ENCODE measurements at regions not wholly inside any gene's neighbourhood (a gene's known extent, or its start where the extent isn't known, plus 50 kb on each side); places are given as distances from the start of the nearest gene placed in this dataset.

DNA sequence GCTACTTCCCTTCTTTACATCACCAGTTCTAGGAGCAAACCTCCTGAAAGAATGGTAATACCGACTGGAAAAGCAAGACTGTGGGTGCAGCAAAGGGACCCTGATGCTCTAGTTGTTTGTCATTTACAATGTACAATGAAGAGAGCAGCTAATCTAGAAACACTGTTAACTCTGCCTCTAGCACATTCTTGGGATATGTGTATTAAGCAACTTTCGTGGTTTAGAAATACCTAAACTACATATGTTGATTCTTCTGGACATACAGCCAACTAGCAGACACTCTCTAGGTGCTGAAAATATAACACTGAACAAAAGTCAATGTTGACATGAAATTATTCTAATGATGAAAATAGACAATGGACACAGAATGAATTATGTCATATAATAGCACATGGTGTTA is 440.3 kb upstream of the MC4R start:
- H3K4ac ChIP-seq (ENCODE audit: low read depth, low read length): no peak overlapping the region
- no peak overlapping the region for H3K56ac ChIP-seq (ENCODE audit: extremely low read depth, insufficient read depth, low read length)
- no peaks in the 10 kb centered on the region for H3K36me3 ChIP-seq (ENCODE audit: control insufficient read depth, insufficient read depth, low read length)
- H2AK9ac ChIP-seq (replicated peaks; ENCODE audit: low read depth, low read length, poor library complexity): no peak overlapping the region
- H3K79me1 ChIP-seq (ENCODE audit: low read depth in 1 of 2, low read length in 2 of 2): no peaks in the 10 kb centered on the region
- H2BK20ac ChIP-seq (ENCODE audit: low read depth, low read length): no peak overlapping the region
- no peaks in the 10 kb centered on the region for H3K9me3 ChIP-seq (ENCODE audit: control insufficient read depth, insufficient read depth, low read length)
- no peak overlapping the region for H2BK120ac ChIP-seq (ENCODE audit: low read depth, low read length)
- no peak overlapping the region for H3K4me2 ChIP-seq (ENCODE audit: low read depth, low read length)
- no TSS peak for BruUV-seq (replicated peaks)
- intact Hi-C loops (cut with micrococcal nuclease) (no loop called here), in situ Hi-C loops (cut with MboI; ENCODE audit: low sequenced_read_pairs) (no loop called here), dilution Hi-C loops (cut with HindIII; ENCODE audit: low sequenced_read_pairs, unreplicated experiment) (no loop called here)
- H3K27me3 ChIP-seq (ENCODE audit: control insufficient read depth, insufficient read depth, low read length): no peaks in the 10 kb centered on the region
- no CpG with 5 or more reads among the region's 2 CpGs for WGBS, 2 experiments (ENCODE audit: extremely low coverage in 2 of 2, insufficient read length in 1 of 2)
- H2AFZ ChIP-seq (replicated peaks; ENCODE audit: low read length, poor library complexity): no peak overlapping the region
- H2BK5ac ChIP-seq (ENCODE audit: low read depth, low read length, poor library complexity, severe bottlenecking): no peak overlapping the region
- H4K5ac ChIP-seq (ENCODE audit: low read depth, low read length): no peak overlapping the region
- H3K4me3 ChIP-seq (ENCODE audit: insufficient read depth, low read depth, low read length): no peak overlapping the region
- no peak overlapping the region for H3K18ac ChIP-seq (ENCODE audit: low read depth, low read length)
- H3K9me1 ChIP-seq (ENCODE audit: insufficient read depth, low read length): no peaks in the 10 kb centered on the region
- H2AK5ac ChIP-seq (ENCODE audit: low read depth, low read length): no peak overlapping the region
- H3K14ac ChIP-seq (replicated peaks; ENCODE audit: low read depth, low read length): no peak overlapping the region
- H4K8ac ChIP-seq (ENCODE audit: low read depth in 2 of 2, low read length in 2 of 2): no peak overlapping the region
- no peak overlapping the region for H3K27ac ChIP-seq (ENCODE audit: insufficient read depth, low read length)
- ChIA-PET POLR2A (ENCODE audit: unreplicated experiment) (no interaction called here), CTCF (no interaction called here)
- no peak for TF ChIP-seq MXI1 (IDR thresholded peaks at IDR 0.05; ENCODE audit: borderline replicate concordance, low read depth, low read length)
- no peak for TF ChIP-seq ELK1 (IDR thresholded peaks at IDR 0.05; ENCODE audit: borderline replicate concordance, low read depth, low read length)
- no peak for TF ChIP-seq CHD1 (IDR thresholded peaks at IDR 0.05; ENCODE audit: low read depth, low read length)
- no peak for TF ChIP-seq MAZ (IDR thresholded peaks at IDR 0.05; ENCODE audit: borderline replicate concordance, low read depth, low read length)
- no peak for TF ChIP-seq RAD21 (IDR thresholded peaks at IDR 0.05; ENCODE audit: low read length)
- no peak for TF ChIP-seq FOS (IDR thresholded peaks at IDR 0.05; ENCODE audit: low read depth, low read length)
- no peak for TF ChIP-seq BHLHE40 (IDR thresholded peaks at IDR 0.05; ENCODE audit: low read depth, low read length)
- TF ChIP-seq CTCF (conservative IDR thresholded peaks at IDR 0.05; ENCODE audit: low read depth, low read length): no peak
- no peak for TF ChIP-seq NFE2L2 (IDR thresholded peaks at IDR 0.05; ENCODE audit: low read depth, low read length)
- TF ChIP-seq, protein P1, sequence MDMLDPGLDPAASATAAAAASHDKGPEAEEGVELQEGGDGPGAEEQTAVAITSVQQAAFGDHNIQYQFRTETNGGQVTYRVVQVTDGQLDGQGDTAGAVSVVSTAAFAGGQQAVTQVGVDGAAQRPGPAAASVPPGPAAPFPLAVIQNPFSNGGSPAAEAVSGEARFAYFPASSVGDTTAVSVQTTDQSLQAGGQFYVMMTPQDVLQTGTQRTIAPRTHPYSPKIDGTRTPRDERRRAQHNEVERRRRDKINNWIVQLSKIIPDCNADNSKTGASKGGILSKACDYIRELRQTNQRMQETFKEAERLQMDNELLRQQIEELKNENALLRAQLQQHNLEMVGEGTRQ (IDR thresholded peaks at IDR 0.05; ENCODE audit: low read depth, low read length): no peak
- no peak for TF ChIP-seq CEBPB (IDR thresholded peaks at IDR 0.05; ENCODE audit: low read depth, low read length)
- TF ChIP-seq POLR2A (IDR thresholded peaks at IDR 0.05; ENCODE audit: low read depth, low read length): no peak
- no peak for TF ChIP-seq RFX5 (IDR thresholded peaks at IDR 0.05; ENCODE audit: low read depth, low read length)
- no peak for TF ChIP-seq MAFK (IDR thresholded peaks at IDR 0.05; ENCODE audit: low read depth, low read length)
- TF ChIP-seq SMC3 (IDR thresholded peaks at IDR 0.05; ENCODE audit: low read depth, low read length): no peak
- TF ChIP-seq RCOR1 (IDR thresholded peaks at IDR 0.05; ENCODE audit: insufficient replicate concordance, low read length): no peak
- ATAC-seq (ENCODE audit: low read depth): no peak
- H3K4me1 ChIP-seq (ENCODE audit: control insufficient read depth, insufficient read depth, low read length): no peaks in the 10 kb centered on the region
- H3K9ac ChIP-seq (ENCODE audit: low read depth, low read length): no peak overlapping the region
- H4K20me1 ChIP-seq (ENCODE audit: insufficient read depth, low read length): no peaks in the 10 kb centered on the region
- H3K23ac ChIP-seq (ENCODE audit: low read depth, low read length): no peak overlapping the region
- no peak for DNase-seq
- no peak overlapping the region for H2BK15ac ChIP-seq (ENCODE audit: low read depth, low read length)
- H4K91ac ChIP-seq (ENCODE audit: insufficient read depth, low read depth, low read length): no peak overlapping the region

All from IMR-90 (cell line).